H1 (cell line): ENCODE measurements at regions not wholly inside any gene's neighbourhood (a gene's known extent, or its start where the extent isn't known, plus 50 kb on each side); places are given as distances from the start of the nearest gene placed in this dataset.

Experiments
- CTCF ChIA-PET: fragments of 300-600 bp; sonication (Branson Sonifier 250); formaldehyde crosslinking; loops from one replicate; lab custom pipeline; 2021; ENCODE audit not compliant: partially characterized antibody; lab: Charles Lee
- POLR2A ChIA-PET: fragments of 300-600 bp; sonication (Branson Sonifier 250); formaldehyde crosslinking; loops from one replicate; lab custom pipeline; 2021; ENCODE audit warnings: inconsistent platforms; ENCODE audit not compliant: partially characterized antibody; lab: Charles Lee
- DNase-seq, 2 experiments: peaks; one replicate each; pipeline versions ENCODE4 v3.0.0 to v3.0.0-alpha.2; 2010 to 2022; ENCODE audit warnings: low spot score in 2 of 2, low read depth in 1 of 2, mixed read lengths in 1 of 2
- FAIRE-seq: peaks from 2 replicates; lab custom pipeline; 2011; peaks lifted over from hg19 to GRCh38; lab: Jason Lieb, UNC
- H2AFZ ChIP-seq: 2 replicates; pipeline ENCODE4 v1.8.1; 2012; ENCODE audit warnings: low read length, inconsistent platforms
- H2AK5ac ChIP-seq: 2 replicates; pipeline ENCODE4 v1.6.1; 2013; ENCODE audit warnings: low read depth, low read length
- H2BK120ac ChIP-seq: replicated peaks from 2 replicates; pipeline ENCODE3; 2013; ENCODE audit warnings: low read depth, low read length, inconsistent platforms
- H2BK12ac ChIP-seq: 2 replicates; pipeline ENCODE4 v1.6.1; 2013; ENCODE audit warnings: low read depth, low read length
- H2BK15ac ChIP-seq: 2 replicates; pipeline ENCODE4 v1.6.1; 2013; ENCODE audit warnings: low read length
- H2BK20ac ChIP-seq: 2 replicates; pipeline ENCODE4 v1.6.1; 2013; ENCODE audit warnings: low read length
- H2BK5ac ChIP-seq: 2 replicates; pipeline ENCODE4 v1.6.1; 2013; ENCODE audit warnings: low read depth, low read length
- H3K14ac ChIP-seq: 2 replicates; pipeline ENCODE4 v1.6.1; 2013; ENCODE audit warnings: inconsistent platforms; ENCODE audit not compliant: insufficient read length
- H3K18ac ChIP-seq: 2 replicates; pipeline ENCODE4 v1.6.1; 2013; ENCODE audit warnings: low read length; ENCODE audit errors: extremely low read depth
- H3K23ac ChIP-seq: 2 replicates; pipeline ENCODE4 v1.6.1; 2013; ENCODE audit warnings: inconsistent platforms; ENCODE audit not compliant: insufficient read length
- H3K23me2 ChIP-seq: 2 replicates; pipeline ENCODE4 v1.6.1; 2013; ENCODE audit warnings: low read depth, low read length
- H3K27ac ChIP-seq: 2 replicates; pipeline ENCODE4 v1.6.1; 2011; ENCODE audit warnings: low read depth, low read length, inconsistent platforms
- H3K27me3 ChIP-seq, 4 experiments: replicated peaks in 1 of 4; 1 replicate in 1 of 4; 2 replicates in 3 of 4; pipeline versions ENCODE4 v1.6.1 to v1.8.1; 2011 to 2013; ENCODE audit warnings: low read length in 3 of 4, mild to moderate bottlenecking in 3 of 4, inconsistent platforms in 2 of 4, mixed read lengths in 2 of 4, moderate library complexity in 1 of 4; ENCODE audit not compliant: control insufficient read depth in 3 of 4, insufficient read depth in 3 of 4; ENCODE audit errors: extremely low read depth in 1 of 4
- H3K36me3 ChIP-seq, 4 experiments: 2 replicates each; pipeline versions ENCODE4 v1.6.1 to v1.8.1; 2011 to 2013; ENCODE audit warnings: mild to moderate bottlenecking in 4 of 4, low read length in 3 of 4, moderate library complexity in 2 of 4, control low read depth in 1 of 4, inconsistent platforms in 1 of 4; ENCODE audit not compliant: insufficient read depth in 4 of 4, control insufficient read depth in 2 of 4
- H3K4ac ChIP-seq: replicated peaks from 2 replicates; pipeline ENCODE3; 2013; ENCODE audit warnings: low read length, low read depth, mixed read lengths, inconsistent platforms; ENCODE audit not compliant: insufficient read length
- H3K4me1 ChIP-seq, 4 experiments: replicated peaks in 1 of 4; 1 replicate in 1 of 4; 2 replicates in 3 of 4; pipeline versions ENCODE4 v1.6.1 to v1.8.1; 2011 to 2013; ENCODE audit warnings: low read length in 3 of 4, inconsistent platforms in 2 of 4, mixed read lengths in 1 of 4; ENCODE audit not compliant: insufficient read depth in 4 of 4, control insufficient read depth in 3 of 4
- H3K4me2 ChIP-seq, 2 experiments: 2 replicates each; pipeline versions ENCODE4 v1.6.1 to v1.8.1; 2011 to 2013; ENCODE audit warnings: low read depth in 2 of 2, low read length in 2 of 2, control low read depth in 1 of 2, inconsistent platforms in 1 of 2, mild to moderate bottlenecking in 1 of 2; ENCODE audit not compliant: insufficient read depth in 1 of 2
- H3K4me3 ChIP-seq, 4 experiments: fragments of 200-600, 300-600 bp in 1 of 4; sonication (generic), shearing (Covaris generic), sonication (Bioruptor Twin) in 1 of 4; 2 replicates each; pipeline versions ENCODE4 v1.5.1 to v1.8.1; 2011 to 2016; ENCODE audit warnings: low read length in 4 of 4, low read depth in 3 of 4, control low read depth in 2 of 4, inconsistent platforms in 2 of 4, mild to moderate bottlenecking in 2 of 4, mixed read lengths in 1 of 4, moderate library complexity in 1 of 4; ENCODE audit not compliant: insufficient read depth in 2 of 4; ENCODE audit errors: extremely low read depth in 1 of 4
- H3K56ac ChIP-seq: replicated peaks from 2 replicates; pipeline ENCODE3; 2013; ENCODE audit warnings: low read depth, mild to moderate bottlenecking, mixed read lengths, low read length, inconsistent platforms; ENCODE audit not compliant: insufficient read length
- H3K79me1 ChIP-seq: 2 replicates; pipeline ENCODE4 v1.6.1; 2013; ENCODE audit warnings: low read depth, low read length, control low read depth
- H3K79me2 ChIP-seq, 2 experiments: 2 replicates each; pipeline versions ENCODE4 v1.6.1 to v1.8.1; 2012 to 2013; ENCODE audit warnings: low read length in 2 of 2, mild to moderate bottlenecking in 2 of 2, inconsistent platforms in 1 of 2; ENCODE audit not compliant: insufficient read depth in 2 of 2, control insufficient read depth in 1 of 2
- H3K9ac ChIP-seq, 4 experiments: replicated peaks in 1 of 4; 1 replicate in 1 of 4; 2 replicates in 3 of 4; pipeline versions ENCODE4 v1.6.1 to v1.8.1; 2011 to 2013; ENCODE audit warnings: low read depth in 3 of 4, low read length in 3 of 4, control low read depth in 2 of 4, mild to moderate bottlenecking in 2 of 4, moderate library complexity in 2 of 4, inconsistent platforms in 1 of 4; ENCODE audit errors: extremely low read depth in 1 of 4
- H3K9me3 ChIP-seq, 2 experiments: 2 replicates each; pipeline versions ENCODE4 v1.6.1 to v1.8.1; 2012 to 2013; ENCODE audit warnings: mild to moderate bottlenecking in 2 of 2, moderate library complexity in 2 of 2, control low read depth in 1 of 2, inconsistent platforms in 1 of 2, low read depth in 1 of 2, low read length in 1 of 2, mixed read lengths in 1 of 2; ENCODE audit not compliant: insufficient read depth in 2 of 2
- H4K20me1 ChIP-seq, 2 experiments: replicated peaks in 1 of 2; 2 replicates each; pipeline versions ENCODE3 to v1.8.1; 2011 to 2013; ENCODE audit warnings: inconsistent platforms in 2 of 2, low read length in 2 of 2, mild to moderate bottlenecking in 1 of 2; ENCODE audit not compliant: insufficient read depth in 2 of 2, control insufficient read depth in 1 of 2
- H4K5ac ChIP-seq: 2 replicates; pipeline ENCODE4 v1.6.1; 2013; ENCODE audit warnings: low read length, low read depth, mixed read lengths, inconsistent platforms; ENCODE audit not compliant: insufficient read length
- H4K8ac ChIP-seq: 2 replicates; pipeline ENCODE4 v1.8.0; 2013; ENCODE audit warnings: mild to moderate bottlenecking, moderate library complexity, low read length, inconsistent platforms; ENCODE audit not compliant: insufficient read depth; ENCODE audit errors: extremely low read depth
- H4K91ac ChIP-seq: replicated peaks from 2 replicates; pipeline ENCODE3; 2013; ENCODE audit warnings: low read length, mixed read lengths, inconsistent platforms; ENCODE audit not compliant: insufficient read length
- ATF2 ChIP-seq: IDR thresholded peaks from 2 replicates; pipeline ENCODE4 v1.6.1; 2012; ENCODE audit warnings: low read length, inconsistent platforms
- JUND ChIP-seq: IDR thresholded peaks from 2 replicates; pipeline ENCODE4 v1.6.1; 2011; ENCODE audit warnings: mild to moderate bottlenecking, improper control_type of control experiment, low read length
- NANOG ChIP-seq: IDR thresholded peaks from 2 replicates; pipeline ENCODE4 v1.6.1; 2011; ENCODE audit warnings: low read length, low read depth, mild to moderate bottlenecking, inconsistent platforms; ENCODE audit not compliant: insufficient read depth, poor library complexity, severe bottlenecking
- RBBP5 ChIP-seq: IDR thresholded peaks from 2 replicates; pipeline ENCODE4 v1.7.1; 2012; ENCODE audit warnings: low read depth, mild to moderate bottlenecking, inconsistent platforms, low read length, moderate library complexity, borderline replicate concordance
- SIN3A ChIP-seq, 2 experiments: IDR thresholded peaks in 1 of 2; conservative IDR thresholded peaks in 1 of 2; 2 replicates each; pipeline ENCODE4 v1.6.1; 2011 to 2012; ENCODE audit warnings: low read length in 2 of 2, improper control_type of control experiment in 1 of 2, low read depth in 1 of 2, mild to moderate bottlenecking in 1 of 2
- SIX5 ChIP-seq: IDR thresholded peaks from 2 replicates; pipeline ENCODE4 v1.6.1; 2011; ENCODE audit warnings: mild to moderate bottlenecking, low read depth, low read length
- TAF1 ChIP-seq: IDR thresholded peaks from 2 replicates; pipeline ENCODE4 v1.6.1; 2011; ENCODE audit warnings: mild to moderate bottlenecking, low read depth, low read length
- TAF7 ChIP-seq: optimal IDR thresholded peaks from 2 replicates; pipeline ENCODE3; 2011; ENCODE audit warnings: low read depth, mild to moderate bottlenecking, inconsistent platforms, low read length, moderate library complexity, borderline replicate concordance
- TBP ChIP-seq: IDR thresholded peaks from 2 replicates; pipeline ENCODE4 v1.6.1; 2011; ENCODE audit warnings: low read depth, low read length, improper control_type of control experiment
- TCF12 ChIP-seq: IDR thresholded peaks from 2 replicates; pipeline ENCODE4 v1.6.1; 2011; ENCODE audit warnings: low read depth, mild to moderate bottlenecking, low read length
- WGBS, 2 experiments: shearing (Covaris generic) in 1 of 2; methylation state at CpG; one replicate each; pipeline versions ENCODE4 v1.1.6 to v1.1.7; 2013 to 2015; ENCODE audit warnings: low lambda C conversion rate in 2 of 2, mixed read lengths in 2 of 2, inconsistent platforms in 1 of 2, low coverage in 1 of 2, missing lambda C conversion rate in 1 of 2; ENCODE audit not compliant: insufficient replicate concordance in 2 of 2, insufficient coverage in 1 of 2, insufficient read length in 1 of 2; ENCODE audit errors: extremely low coverage in 1 of 2, missing lambda C conversion rate in 1 of 2; 5-methylcytosine and 5-hydroxymethylcytosine counted together

- CTCF ChIA-PET, result interaction anchor here (0.7 to 2.6 kb wide), 2 partner anchors 10 to 1713 kb away, joined by 3 to 11 read pairs; no protein-coding TSS in a partner anchor
- Histone ChIP-seq H3K4me3 (no peak overlapping the region), H2BK20ac (no peak overlapping the region), H4K5ac (no peak overlapping the region), H3K23ac (no peak overlapping the region), H2BK5ac (no peak overlapping the region), H3K14ac (no peak overlapping the region), H3K79me1 (no peaks in the 10 kb centered on the region), H3K27ac (no peak overlapping the region), H3K4ac (no peak overlapping the region), H3K36me3 (no peaks in the 10 kb centered on the region), H4K91ac (no peak overlapping the region), H3K79me2 (no peaks in the 10 kb centered on the region), H3K4me2 (no peak overlapping the region), H3K56ac (no peak overlapping the region), H3K18ac (no peak overlapping the region), H3K27me3 (no peaks in the 10 kb centered on the region), H3K9me3 (no peaks in the 10 kb centered on the region), H2BK12ac (no peak overlapping the region), H2BK120ac (no peak overlapping the region), H2AFZ (no peak overlapping the region), H2AK5ac (no peak overlapping the region), H4K8ac (no peak overlapping the region; the same call in 1 of the 2 replicates), H2BK15ac (no peak overlapping the region), H3K23me2 (no peaks in the 10 kb centered on the region), H4K20me1 (peaks cover 0 to 2% of the 10 kb centered on the region in 2 experiments), H3K9ac (no peak overlapping the region), H3K4me1 (no peaks in the 10 kb centered on the region)
- TF ChIP-seq SIN3A (conservative IDR thresholded peaks at IDR 0.05 in 1 of 2, IDR thresholded peaks at IDR 0.05 in 1 of 2; ENCODE audit: low read depth in 1 of 2, low read length in 2 of 2), result no peak
- TF ChIP-seq TBP, result no peak
- TF ChIP-seq JUND, result no peak
- TF ChIP-seq TAF7, result no peak
- TF ChIP-seq TAF1, result no peak
- no peak for TF ChIP-seq SIX5
- TF ChIP-seq RBBP5, result no peak
- no peak for TF ChIP-seq TCF12
- no peak for TF ChIP-seq ATF2
- TF ChIP-seq NANOG, result no peak
- WGBS, 2 experiments, result 93% methylated on average over 6 of the region's 6 CpGs; no CpG with 5 or more reads in 1 of the 2 experiments
- FAIRE-seq, result no peak
- no peak for DNase-seq
- POLR2A ChIA-PET, result interaction anchor here (0.6 kb wide), 1 partner anchor 87 kb away, joined by 5 read pairs; no protein-coding TSS in a partner anchor
Measured at GRCh38 chr15:85280203-85280602, 100.2 kb upstream of the AKAP13 start.
